ENCODE measurements at regions not wholly inside any gene's neighbourhood (a gene's known extent, or its start where the extent isn't known, plus 50 kb on each side); places are given as distances from the start of the nearest gene placed in this dataset.

- Histone ChIP-seq H3K9me3 (no peaks in the 10 kb centered on the region), H3K4me3 (no peak overlapping the region), H3K9ac (ENCODE audit: low read depth in 2 of 2, low read length in 2 of 2) (no peak overlapping the region), H3K36me3 (no peaks in the 10 kb centered on the region), H3K27me3 (no peaks in the 10 kb centered on the region), H3K4me1 (no peaks in the 10 kb centered on the region), H3K27ac (no peak overlapping the region)
- no peak for TF ChIP-seq CTCF (IDR thresholded peaks at IDR 0.05)
- intact Hi-C loops (cut with DNase I), result no loop called here
- no peak for DNase-seq
Observed at GRCh38 chr15:91530956-91531582, 322.4 kb upstream of the SLCO3A1 start.

GRCh38 chr15:91534235-91534634 is 319.3 kb upstream of the SLCO3A1 start:
- DNase-seq, result no peak
- H3K36me3 ChIP-seq, result no peaks in the 10 kb centered on the region
- no peak overlapping the region for H3K9ac ChIP-seq (ENCODE audit: low read depth in 2 of 2, low read length in 2 of 2)
- H3K4me1 ChIP-seq, result peaks cover 5% of the 10 kb centered on the region
- H3K27me3 ChIP-seq, result no peaks in the 10 kb centered on the region
- no peak overlapping the region for H3K4me3 ChIP-seq
- H3K27ac ChIP-seq, result no peak overlapping the region
- no peaks in the 10 kb centered on the region for H3K9me3 ChIP-seq
- no peak for TF ChIP-seq CTCF (IDR thresholded peaks at IDR 0.05)
- intact Hi-C loops (cut with DNase I), result no loop called here

- intact Hi-C loops (cut with DNase I), result no loop called here
- no peaks in the 10 kb centered on the region for H3K36me3 ChIP-seq
Observed at GRCh38 chr15:91534976-91535375, 318.5 kb upstream of the SLCO3A1 start.

GRCh38 chr15:91535856-91536500 is 317.5 kb upstream of the SLCO3A1 start:
- no peak overlapping the region for H3K4me3 ChIP-seq
- no peaks in the 10 kb centered on the region for H3K27me3 ChIP-seq
- peaks cover 5% of the 10 kb centered on the region for H3K4me1 ChIP-seq
- H3K9me3 ChIP-seq, result no peaks in the 10 kb centered on the region
- intact Hi-C loops (cut with DNase I), result no loop called here
- no peak overlapping the region for H3K9ac ChIP-seq (ENCODE audit: low read depth in 2 of 2, low read length in 2 of 2)
- TF ChIP-seq CTCF (IDR thresholded peaks at IDR 0.05), result no peak
- no peak for DNase-seq
- H3K27ac ChIP-seq, result no peak overlapping the region
- H3K36me3 ChIP-seq, result no peaks in the 10 kb centered on the region

More at GRCh38 chr15:91534976-91535375, 318.5 kb upstream of the SLCO3A1 start:
- no peak for DNase-seq
- H3K9me3 ChIP-seq, result no peaks in the 10 kb centered on the region
- H3K27me3 ChIP-seq, result no peaks in the 10 kb centered on the region
- H3K4me1 ChIP-seq, result peaks cover 5% of the 10 kb centered on the region
- TF ChIP-seq CTCF (IDR thresholded peaks at IDR 0.05), result no peak
- no peak overlapping the region for H3K27ac ChIP-seq
- no peak overlapping the region for H3K4me3 ChIP-seq
- no peak overlapping the region for H3K9ac ChIP-seq (ENCODE audit: low read depth in 2 of 2, low read length in 2 of 2)

- no peak overlapping the region for H3K27ac ChIP-seq
- intact Hi-C loops (cut with DNase I), result no loop called here
- H3K4me1 ChIP-seq, result peaks cover 5% of the 10 kb centered on the region
- no peaks in the 10 kb centered on the region for H3K27me3 ChIP-seq
- no peaks in the 10 kb centered on the region for H3K36me3 ChIP-seq
- H3K9me3 ChIP-seq, result no peaks in the 10 kb centered on the region
- no peak for DNase-seq
- no peak overlapping the region for H3K9ac ChIP-seq (ENCODE audit: low read depth in 2 of 2, low read length in 2 of 2)
- no peak for TF ChIP-seq CTCF (IDR thresholded peaks at IDR 0.05)
- no peak overlapping the region for H3K4me3 ChIP-seq
Observed at GRCh38 chr15:91537856-91538255, 315.7 kb upstream of the SLCO3A1 start.
